GM10248 (cell line): ENCODE measurements at regions not wholly inside any gene's neighbourhood (a gene's known extent, or its start where the extent isn't known, plus 50 kb on each side); places are given as distances from the start of the nearest gene placed in this dataset.

ENCODE experiments used
- CTCF ChIA-PET: fragments of 300-600 bp; sonication (Branson Sonifier 250); formaldehyde crosslinking; extraction: SDS; loops from one replicate; lab custom pipeline; 2021; ENCODE audit warnings: antibody characterized with exemption; lab: Yijun Ruan, JAX
- POLR2A ChIA-PET: fragments of 350-650 bp; sonication (Branson Sonifier 250); formaldehyde crosslinking; extraction: SDS; loops from one replicate; lab custom pipeline; 2020; ENCODE audit warnings: antibody characterized with exemption; lab: Yijun Ruan, JAX
- DNase-seq: peaks from one replicate; pipeline ENCODE4 v3.0.0; 2012; ENCODE audit errors: extremely low spot score
- CTCF ChIP-seq: IDR thresholded peaks from 2 replicates; pipeline ENCODE4 v1.5.1; 2012; ENCODE audit warnings: mild to moderate bottlenecking, low read depth; ENCODE audit errors: extremely low read depth, missing control alignments, control extremely low read depth

- POLR2A ChIA-PET: no interaction called here
- TF ChIP-seq CTCF: no peak
- no peak for DNase-seq
- CTCF ChIA-PET: interaction anchor here (1.2 kb wide), 1 partner anchor 12 kb away, joined by 3 read pairs; no protein-coding TSS in a partner anchor
Measured at GRCh38 chr13:111555903-111556302, 235.5 kb downstream of the TEX29 start.

GRCh38 chr13:111556496-111556895 lies 236.1 kb downstream of the TEX29 start:
- POLR2A ChIA-PET: no interaction called here
- DNase-seq: no peak
- CTCF ChIA-PET: interaction anchor here (1.2 kb wide), 1 partner anchor 11 kb away, joined by 3 read pairs; no protein-coding TSS in a partner anchor
- no peak for TF ChIP-seq CTCF

- ChIA-PET POLR2A (no interaction called here), CTCF (no interaction called here)
- TF ChIP-seq CTCF: no peak
- no peak for DNase-seq
Measured at GRCh38 chr13:111557921-111558699, 237.7 kb downstream of the TEX29 start.

- POLR2A ChIA-PET: no interaction called here
- TF ChIP-seq CTCF: no peak
- no peak for DNase-seq
Measured at GRCh38 chr13:111558700-111559088, 238.3 kb downstream of the TEX29 start.

GRCh38 chr13:111559612-111560403 lies 239.4 kb downstream of the TEX29 start:
- ChIA-PET CTCF (no interaction called here), POLR2A (no interaction called here)
- TF ChIP-seq CTCF: no peak
- no peak for DNase-seq

More at GRCh38 chr13:111558700-111559088, 238.3 kb downstream of the TEX29 start:
- CTCF ChIA-PET: no interaction called here

GRCh38 chr13:111561091-111561781 lies 240.8 kb downstream of the TEX29 start:
- no peak for DNase-seq
- CTCF ChIA-PET: interaction anchor here (1.6 kb wide), 1 partner anchor 9 kb away, joined by 4 read pairs; no protein-coding TSS in a partner anchor
- POLR2A ChIA-PET: no interaction called here
- no peak for TF ChIP-seq CTCF
